HepG2 (cell line): ENCODE measurements at regions not wholly inside any gene's neighbourhood (a gene's known extent, or its start where the extent isn't known, plus 50 kb on each side); places are given as distances from the start of the nearest gene placed in this dataset.

Experiments used
- ATAC-seq: fragments of 200-7000 bp; cut with Tn5 transposase; 3 replicates; pipeline ENCODE4 v1.9.1; 2020; ENCODE audit warnings: mild to moderate bottlenecking, moderate library complexity
- BruUV-seq: library from RNA; stranded (reverse); fragments of 400-500 nt; replicated peaks from 2 replicates; lab custom pipeline; 2021; lab: Mats Ljungman, UMichigan
- CTCF ChIA-PET: fragments of 300-600 bp; formaldehyde crosslinking; extraction: SDS; loops from one replicate; lab custom pipeline; 2021; ENCODE audit warnings: low total read pairs, inconsistent platforms, low intra/inter-chr PET ratio; lab: Yijun Ruan, JAX
- POLR2A ChIA-PET: fragments of 350-600 bp; sonication (Branson Sonifier 250); formaldehyde crosslinking; loops from one replicate; lab custom pipeline; 2020; ENCODE audit warnings: antibody characterized with exemption, inconsistent platforms; lab: Yijun Ruan, JAX
- DNase-seq: peaks from one replicate; pipeline ENCODE4 v3.0.0-alpha.2; 2015; ENCODE audit warnings: low spot score
- FAIRE-seq: peaks from 3 replicates; lab custom pipeline; 2011; peaks lifted over from hg19 to GRCh38; lab: Jason Lieb, UNC
- H2AFZ ChIP-seq: one replicate; pipeline ENCODE4 v1.6.1; 2011; ENCODE audit warnings: low read length, inconsistent platforms
- H3K27ac ChIP-seq: fragments of 300-600 bp; 3 replicates; pipeline ENCODE4 v1.8.0; 2011; ENCODE audit warnings: mixed run types, mild to moderate bottlenecking, mixed read lengths, low read length, inconsistent platforms; ENCODE audit not compliant: insufficient read depth; ENCODE audit errors: extremely low read length
- H3K27me3 ChIP-seq, 2 experiments: fragments of 200-600 bp in 1 of 2; 2 replicates in 1 of 2; 3 replicates in 1 of 2; pipeline versions ENCODE4 v1.6.0 to v1.8.0; 2011; ENCODE audit warnings: low read length in 2 of 2, mild to moderate bottlenecking in 2 of 2, moderate library complexity in 2 of 2, inconsistent platforms in 1 of 2; ENCODE audit not compliant: insufficient read depth in 2 of 2, control insufficient read depth in 1 of 2
- H3K36me3 ChIP-seq, 2 experiments: fragments of 200-600 bp in 1 of 2; replicated peaks in 1 of 2; 2 replicates in 1 of 2; 3 replicates in 1 of 2; pipeline versions ENCODE4 v1.5.1 to v1.8.0; 2011; ENCODE audit warnings: low read length in 2 of 2, inconsistent platforms in 1 of 2; ENCODE audit not compliant: insufficient read depth in 2 of 2, control insufficient read depth in 1 of 2
- H3K4me1 ChIP-seq: 2 replicates; pipeline ENCODE4 v1.5.1; 2012; ENCODE audit warnings: low read length, inconsistent platforms; ENCODE audit not compliant: insufficient read depth
- H3K4me2 ChIP-seq: 2 replicates; pipeline ENCODE4 v1.6.0; 2011; ENCODE audit warnings: low read depth, low read length, inconsistent platforms
- H3K4me3 ChIP-seq, 3 experiments: fragments of 200-600 bp in 1 of 3; sonication (generic), shearing (Covaris generic) in 1 of 3; replicated peaks in 1 of 3; 2 replicates each; pipeline ENCODE4 v1.5.1; 2011 to 2016; ENCODE audit warnings: low read length in 3 of 3, inconsistent platforms in 2 of 3, low read depth in 2 of 3, mild to moderate bottlenecking in 2 of 3, control low read depth in 1 of 3, mixed read lengths in 1 of 3; ENCODE audit not compliant: insufficient read depth in 1 of 3
- H3K79me2 ChIP-seq: one replicate; pipeline ENCODE4 v1.6.1; 2011; ENCODE audit warnings: low read length, inconsistent platforms; ENCODE audit not compliant: insufficient read depth
- H3K9ac ChIP-seq: 2 replicates; pipeline ENCODE4 v1.6.0; 2011; ENCODE audit warnings: mild to moderate bottlenecking, low read depth, low read length, inconsistent platforms; ENCODE audit not compliant: insufficient read depth
- H3K9me3 ChIP-seq: 2 replicates; pipeline ENCODE4 v1.5.1; 2012; ENCODE audit warnings: mild to moderate bottlenecking, low read length
- H4K20me1 ChIP-seq: 2 replicates; pipeline ENCODE4 v1.6.0; 2011; ENCODE audit warnings: inconsistent platforms, mild to moderate bottlenecking, low read length, moderate library complexity; ENCODE audit not compliant: insufficient read depth
- ARNT2 ChIP-seq: sonication (generic); formaldehyde crosslinking; IDR thresholded peaks from 2 replicates; pipeline ENCODE4 v1.8.0; 2022; ENCODE audit warnings: mild to moderate bottlenecking, low read depth, missing genetic modification reagents, moderate library complexity
- CENPT ChIP-seq: sonication (generic); formaldehyde crosslinking; IDR thresholded peaks from 2 replicates; pipeline ENCODE4 v1.8.0; 2022; ENCODE audit warnings: low read depth, mild to moderate bottlenecking, moderate library complexity, missing genetic modification reagents
- GPN1 ChIP-seq: sonication (generic); formaldehyde crosslinking; IDR thresholded peaks from 2 replicates; pipeline ENCODE4 v1.5.1; 2020; ENCODE audit warnings: missing genetic modification reagents, borderline replicate concordance
- ISX ChIP-seq: sonication (generic); formaldehyde crosslinking; conservative IDR thresholded peaks from 2 replicates; pipeline ENCODE4 v1.5.0; 2020; ENCODE audit warnings: missing genetic modification reagents
- MAX ChIP-seq: IDR thresholded peaks from 2 replicates; pipeline ENCODE4 v1.6.1; 2012; ENCODE audit warnings: inconsistent platforms
- MBD4 ChIP-seq: IDR thresholded peaks from 2 replicates; pipeline ENCODE4 v1.6.1; 2012; ENCODE audit warnings: low read length, inconsistent platforms, borderline replicate concordance
- NFATC3 ChIP-seq: sonication (generic); formaldehyde crosslinking; IDR thresholded peaks from 2 replicates; pipeline ENCODE4 v1.5.1; 2020; ENCODE audit warnings: mild to moderate bottlenecking, missing genetic modification reagents
- NFE2L1 ChIP-seq: sonication (generic); formaldehyde crosslinking; IDR thresholded peaks from 2 replicates; pipeline ENCODE4 v1.4.0; 2020; ENCODE audit warnings: missing genetic modification reagents, mild to moderate bottlenecking, borderline replicate concordance
- PATZ1 ChIP-seq: sonication (generic); formaldehyde crosslinking; IDR thresholded peaks from 2 replicates; pipeline ENCODE4 v1.4.0; 2020; ENCODE audit warnings: missing genetic modification reagents
- SYNCRIP ChIP-seq: fragments of 200-400 bp; formaldehyde crosslinking; IDR thresholded peaks from 2 replicates; pipeline ENCODE4 v1.6.1; 2018; ENCODE audit warnings: mild to moderate bottlenecking, low read depth, low read length; ENCODE audit not compliant: insufficient read depth
- ZBTB14 ChIP-seq: sonication (generic); formaldehyde crosslinking; IDR thresholded peaks from 2 replicates; pipeline ENCODE4 v1.4.0; 2020; ENCODE audit warnings: missing genetic modification reagents
- ZNF816 ChIP-seq: sonication (generic); formaldehyde crosslinking; IDR thresholded peaks from 2 replicates; pipeline ENCODE4 v1.8.0; 2022; ENCODE audit warnings: missing genetic modification reagents, mild to moderate bottlenecking, borderline replicate concordance
- ZSCAN5A ChIP-seq: sonication (generic); formaldehyde crosslinking; IDR thresholded peaks from 2 replicates; pipeline ENCODE4 v1.8.0; 2022; ENCODE audit warnings: mild to moderate bottlenecking, missing genetic modification reagents, borderline replicate concordance
- WGBS: methylation state at CpG from one replicate; pipeline ENCODE4 v1.1.6; 2017; ENCODE audit warnings: low lambda C conversion rate; 5-methylcytosine and 5-hydroxymethylcytosine counted together
- in situ Hi-C: cut with HindIII; loops from 2 replicates; pipeline ENCODE4 v1.10.0; 2017; ENCODE audit warnings: low pct_unique_long_range_greater_than_20kb; ENCODE audit not compliant: extremely low pct_ligation_motif_present
- intact Hi-C: fragments of 100-400 bp; cut with micrococcal nuclease; formaldehyde crosslinking; loops from one replicate; pipeline ENCODE4 v1.10.0; 2022; ENCODE audit not compliant: unreplicated experiment

GRCh38 chr3:65194047-65194714 lies 506.4 kb upstream of the ADAMTS9 start:
- no peak overlapping the region for H3K9ac ChIP-seq
- H3K36me3 ChIP-seq, result no peaks in the 10 kb centered on the region
- H3K27ac ChIP-seq, result no peak overlapping the region
- no TSS peak for BruUV-seq
- WGBS, result 21% methylated on average over 6 of the region's 6 CpGs
- H2AFZ ChIP-seq, result no peak overlapping the region
- H3K79me2 ChIP-seq, result no peaks in the 10 kb centered on the region
- H3K9me3 ChIP-seq, result no peaks in the 10 kb centered on the region
- CTCF ChIA-PET, result no interaction called here
- H3K4me1 ChIP-seq, result no peaks in the 10 kb centered on the region
- no peak overlapping the region for H3K4me3 ChIP-seq
- in situ Hi-C loops (no loop called here), intact Hi-C loops (no loop called here)
- POLR2A ChIA-PET, result no interaction called here
- DNase-seq (no peak), FAIRE-seq (no peak), ATAC-seq (no peak)
- TF ChIP-seq ZBTB14 (CRISPR knock-in tag) (no peak), MBD4 (no peak), MAX (no peak), ZSCAN5A (CRISPR knock-in tag) (no peak), PATZ1 (CRISPR knock-in tag) (no peak), ISX (CRISPR knock-in tag) (no peak), CENPT (no peak), ARNT2 (no peak), GPN1 (CRISPR knock-in tag) (no peak), ZNF816 (CRISPR knock-in tag) (no peak), NFATC3 (no peak), SYNCRIP (no peak), NFE2L1 (no peak)
- peaks cover 0 to 2% of the 10 kb centered on the region in 2 experiments; a peak in 1 of 5 replicates for H3K27me3 ChIP-seq
- H4K20me1 ChIP-seq, result no peaks in the 10 kb centered on the region
- H3K4me2 ChIP-seq, result no peak overlapping the region
